Progenitor cell of endocrine pancreas (in vitro differentiated cells): ENCODE measurements at regions not wholly inside any gene's neighbourhood (a gene's known extent, or its start where the extent isn't known, plus 50 kb on each side); places are given as distances from the start of the nearest gene placed in this dataset.

Experiments
- DNase-seq: peaks from one replicate; pipeline ENCODE4 v3.0.0; 2021; ENCODE audit warnings: low spot score; ENCODE audit not compliant: unreplicated experiment
- H3K27ac Mint-ChIP-seq: 2 replicates; pipeline ENCODE4 v1.8.0; 2021; ENCODE audit warnings: mild to moderate bottlenecking, moderate library complexity, mixed read lengths
- H3K27me3 Mint-ChIP-seq: 2 replicates; pipeline ENCODE4 v1.8.0; 2021; ENCODE audit warnings: mixed read lengths
- H3K36me3 Mint-ChIP-seq: 2 replicates; pipeline ENCODE4 v1.8.0; 2022; ENCODE audit warnings: mixed read lengths; ENCODE audit not compliant: insufficient read depth
- H3K4me1 Mint-ChIP-seq: 2 replicates; pipeline ENCODE4 v1.8.0; 2021; ENCODE audit warnings: low read depth, mixed read lengths
- H3K4me3 Mint-ChIP-seq: 2 replicates; pipeline ENCODE4 v1.8.0; 2021; ENCODE audit warnings: low read depth, mild to moderate bottlenecking, moderate library complexity, mixed read lengths
- H3K9me3 Mint-ChIP-seq: 2 replicates; pipeline ENCODE4 v1.8.0; 2021; ENCODE audit warnings: low read depth, mixed read lengths
- CTCF ChIP-seq: fragments of 200-600 bp; sonication (generic); IDR thresholded peaks from one replicate; pipeline ENCODE4 v1.5.0; 2021; ENCODE audit warnings: antibody characterized with exemption, mild to moderate bottlenecking; ENCODE audit not compliant: unreplicated experiment

GRCh38 chr5:174424219-174425053 lies 299.9 kb upstream of the MSX2 start:
- Mint-ChIP-seq H3K4me1 (peaks cover under 1% of the 10 kb centered on the region), H3K4me3 (no peak overlapping the region), H3K36me3 (no peaks in the 10 kb centered on the region), H3K27me3 (peaks cover 23% of the 10 kb centered on the region), H3K27ac (no peak overlapping the region), H3K9me3 (no peaks in the 10 kb centered on the region)
- TF ChIP-seq CTCF, result no peak
- no peak for DNase-seq

- Mint-ChIP-seq H3K4me3 (no peak overlapping the region), H3K36me3 (no peaks in the 10 kb centered on the region), H3K27ac (no peak overlapping the region), H3K27me3 (peaks cover 18% of the 10 kb centered on the region), H3K4me1 (no peaks in the 10 kb centered on the region), H3K9me3 (no peaks in the 10 kb centered on the region)
- no peak for DNase-seq
- TF ChIP-seq CTCF, result no peak
These were observed 299.0 kb upstream of the MSX2 start for GRCh38 chr5:174425271-174425963.

GRCh38 chr5:174425964-174426290 lies 298.5 kb upstream of the MSX2 start:
- DNase-seq, result no peak
- H3K27ac Mint-ChIP-seq, result no peak overlapping the region
- H3K36me3 Mint-ChIP-seq, result no peaks in the 10 kb centered on the region
- H3K4me1 Mint-ChIP-seq, result no peaks in the 10 kb centered on the region
- H3K9me3 Mint-ChIP-seq, result no peaks in the 10 kb centered on the region
- TF ChIP-seq CTCF, result no peak
- no peak overlapping the region for H3K4me3 Mint-ChIP-seq
- H3K27me3 Mint-ChIP-seq, result peaks cover 18% of the 10 kb centered on the region

DNA sequence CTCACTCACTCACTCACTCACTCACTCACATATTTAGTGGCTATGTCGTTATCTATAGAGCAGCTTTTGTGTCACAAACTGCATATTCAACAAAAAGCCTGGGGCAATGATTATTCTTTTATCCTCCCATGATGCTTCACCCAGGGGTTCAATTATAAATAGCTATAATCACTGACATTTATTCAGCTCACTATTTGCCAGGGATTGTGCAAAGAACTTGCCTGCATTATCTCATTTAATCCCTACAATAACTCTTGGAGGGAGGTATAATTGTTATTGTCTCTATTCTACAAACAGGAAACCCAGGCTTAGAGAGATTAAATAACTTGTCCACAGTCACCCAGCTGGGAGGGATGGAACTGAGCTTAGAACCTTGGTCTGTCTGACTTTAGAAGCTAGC lies 298.0 kb upstream of the MSX2 start:
- H3K27ac Mint-ChIP-seq, result no peak overlapping the region
- H3K9me3 Mint-ChIP-seq, result no peaks in the 10 kb centered on the region
- no peak for TF ChIP-seq CTCF
- no peaks in the 10 kb centered on the region for H3K4me1 Mint-ChIP-seq
- H3K36me3 Mint-ChIP-seq, result no peaks in the 10 kb centered on the region
- no peak for DNase-seq
- H3K27me3 Mint-ChIP-seq, result peaks cover 16% of the 10 kb centered on the region
- H3K4me3 Mint-ChIP-seq, result no peak overlapping the region

DNA sequence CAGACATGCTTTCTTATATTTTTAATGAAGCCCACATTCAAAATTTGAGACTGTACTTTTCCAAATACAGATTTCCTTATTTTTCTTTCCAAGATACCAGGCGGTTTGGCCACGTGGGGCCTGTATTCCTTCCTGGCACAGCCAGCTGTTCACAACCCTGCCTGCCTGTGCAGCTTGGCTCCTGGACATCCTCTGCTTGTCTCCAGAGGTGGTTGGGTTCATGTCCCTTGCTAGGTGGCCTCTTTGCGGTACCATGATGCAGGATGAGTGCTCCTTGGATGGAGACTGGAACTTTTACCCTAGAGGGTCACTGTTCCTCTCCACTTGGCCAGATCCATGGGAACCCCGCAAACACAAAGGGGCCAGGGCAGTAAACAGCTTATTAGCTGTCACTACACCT lies 297.5 kb upstream of the MSX2 start:
- no peak overlapping the region for H3K4me3 Mint-ChIP-seq
- H3K4me1 Mint-ChIP-seq, result no peaks in the 10 kb centered on the region
- H3K27me3 Mint-ChIP-seq, result peaks cover 15% of the 10 kb centered on the region
- H3K36me3 Mint-ChIP-seq, result no peaks in the 10 kb centered on the region
- no peak for TF ChIP-seq CTCF
- H3K27ac Mint-ChIP-seq, result no peak overlapping the region
- no peaks in the 10 kb centered on the region for H3K9me3 Mint-ChIP-seq
- DNase-seq, result no peak
